Posterior vena cava (tissue), 2 donors: ENCODE measurements at regions not wholly inside any gene's neighbourhood (a gene's known extent, or its start where the extent isn't known, plus 50 kb on each side); places are given as distances from the start of the nearest gene placed in this dataset.
"Not testable (repeated sequence)": the region's sequence is repeated elsewhere in the genome, so short reads cannot be mapped to it uniquely, and the experiment has no call there.

ENCODE experiments used
- DNase-seq: peaks from one replicate; pipeline ENCODE4 v3.0.0-alpha.2; 2020; ENCODE audit warnings: low spot score
- intact Hi-C, 2 donors: fragments of 100-400 bp; cut with DNase I; formaldehyde crosslinking; loops; one replicate each; pipeline versions ENCODE4 v1.14.1 to v1.14.2; 2022 to 2023
- donor health status: DM: yes; HTN: yes; CAD: no.
- donor health status: DM: yes; HTN: yes; CAD: no.

DNA sequence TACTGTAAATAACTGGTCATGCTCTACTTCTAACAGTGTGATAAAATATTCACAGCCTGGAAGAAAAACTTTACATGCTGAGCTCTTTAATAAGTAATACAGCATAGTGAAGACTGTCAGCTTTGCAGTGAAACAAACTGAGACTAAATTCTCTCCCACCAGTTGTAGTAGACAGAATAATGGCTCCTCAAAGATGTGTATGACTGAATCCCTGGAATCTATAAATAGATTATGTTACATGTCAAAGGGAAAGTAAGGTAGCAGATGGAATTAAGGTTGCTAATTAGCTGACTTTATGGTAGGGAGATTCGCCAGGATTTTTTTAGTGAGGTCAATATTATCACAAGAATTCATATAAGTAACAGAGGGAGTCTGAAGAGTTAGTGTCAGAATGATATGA is 609.5 kb upstream of the VRK2 start:
- intact Hi-C loops = no loop called here
- DNase-seq = no peak

DNA sequence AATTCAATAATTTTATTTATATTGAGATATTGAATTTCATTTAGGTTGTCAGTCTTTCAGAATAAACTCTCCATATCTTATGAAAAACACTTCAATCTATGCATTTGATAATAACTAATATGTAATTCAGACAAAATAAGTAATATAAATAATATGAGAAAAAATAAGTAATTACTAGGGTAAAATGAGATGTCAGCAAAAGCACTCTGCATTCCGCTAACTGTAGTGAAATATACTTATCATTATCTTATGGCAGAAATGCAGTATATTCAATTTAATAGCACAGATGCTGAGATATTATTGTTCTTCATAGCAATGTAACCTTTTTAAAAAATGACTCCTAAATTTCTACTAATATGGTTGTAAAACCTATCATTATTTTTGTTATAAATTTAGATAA is 606.2 kb upstream of the VRK2 start:
- intact Hi-C loops = no loop called here
- DNase-seq = no peak

DNA sequence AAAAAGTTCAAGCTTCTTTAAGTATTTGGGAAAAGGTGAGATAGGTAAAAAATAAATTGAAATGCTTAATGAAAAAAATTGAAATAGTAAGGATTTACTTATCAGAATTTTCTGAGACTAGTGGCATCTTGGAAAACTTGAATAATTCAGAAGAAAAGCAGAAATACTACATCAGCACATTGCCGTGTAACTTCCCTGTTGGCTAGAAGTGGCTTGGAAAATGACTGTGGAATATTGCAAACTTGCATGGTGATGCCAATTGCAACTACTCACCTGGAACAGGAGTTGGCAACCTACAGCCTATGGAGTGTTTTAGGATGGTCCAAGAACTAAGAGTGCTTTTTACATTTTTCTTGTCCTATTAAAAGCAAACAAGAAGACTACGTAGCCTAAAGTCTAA is 603.5 kb upstream of the VRK2 start:
- DNase-seq = no peak
- intact Hi-C loops = no loop called here

DNA sequence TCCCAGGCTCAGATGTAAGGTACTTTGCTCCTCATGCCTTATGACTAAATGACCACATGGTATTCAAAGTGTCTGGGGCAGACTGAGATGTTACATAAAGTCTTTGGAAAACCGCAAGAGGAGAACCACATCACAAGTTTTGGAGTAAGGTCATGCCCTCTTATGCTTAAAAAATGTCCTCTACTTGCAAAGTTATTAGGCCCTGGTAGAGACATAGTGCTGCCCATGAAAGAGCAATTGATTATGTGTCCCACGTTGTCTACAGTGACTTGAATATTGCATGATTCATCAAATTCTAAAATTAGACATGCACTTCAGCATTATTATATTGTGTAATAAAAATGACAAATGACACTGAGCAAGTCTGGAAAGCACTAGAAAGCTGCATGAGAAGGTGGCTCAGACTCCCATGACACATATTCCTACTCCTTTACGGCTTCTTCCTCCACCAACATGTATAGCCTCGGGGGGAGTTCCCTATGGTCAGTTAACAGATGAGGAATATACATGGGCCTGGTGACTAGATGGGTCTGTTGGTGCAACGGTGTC is 602.6 kb upstream of the VRK2 start:
- intact Hi-C loops = no loop called here
- DNase-seq = no peak

DNA sequence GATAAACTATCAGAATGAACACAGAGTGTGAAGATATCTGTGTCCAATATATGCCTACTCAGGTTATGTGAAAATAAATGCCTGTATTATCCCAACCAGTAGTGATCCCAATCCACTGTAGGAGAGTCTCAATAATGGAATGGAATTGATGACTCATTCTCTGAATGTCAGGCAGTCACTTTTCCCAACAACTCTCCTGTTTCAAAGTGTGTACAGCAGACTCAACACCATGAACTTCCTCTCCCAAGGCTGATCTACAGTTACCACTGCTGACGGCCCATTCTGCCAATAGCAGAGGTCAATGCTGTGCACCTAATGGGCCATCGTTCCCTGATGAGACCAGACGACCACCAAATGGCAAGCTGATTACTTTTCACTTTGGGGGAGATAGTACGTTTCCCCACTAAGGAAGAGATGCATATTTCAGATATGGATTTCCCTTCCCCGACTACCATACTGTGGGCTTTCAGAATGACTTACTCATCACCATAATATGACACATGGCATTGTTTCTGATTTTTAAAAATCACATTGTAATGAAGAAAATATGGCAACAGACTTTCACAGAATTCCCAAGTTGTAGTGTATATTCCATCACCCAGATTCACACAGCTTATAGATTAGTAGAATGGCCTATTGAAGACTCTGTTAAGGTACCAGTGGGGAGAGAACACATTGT is 601.7 kb upstream of the VRK2 start:
- intact Hi-C loops = no loop called here
- DNase-seq = no peak

DNA sequence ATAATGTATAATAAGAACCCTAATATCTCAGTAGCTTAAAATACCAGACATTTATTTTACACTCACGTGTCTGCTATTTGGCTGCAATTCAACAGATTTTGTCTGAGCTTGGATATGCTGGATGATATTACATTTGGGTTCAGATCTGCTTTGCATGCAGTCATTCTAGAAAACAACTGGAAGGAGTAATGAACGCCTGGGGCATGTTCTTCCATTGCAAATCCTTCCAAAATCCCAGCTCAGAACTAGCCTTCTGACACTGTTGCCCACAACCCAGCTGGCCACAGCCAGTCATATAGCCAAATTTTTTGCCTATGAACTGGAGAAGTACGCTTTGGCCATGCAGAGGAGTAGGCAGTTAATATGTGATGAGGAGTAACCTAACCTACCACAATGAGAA is 597.8 kb upstream of the VRK2 start:
- intact Hi-C loops = no loop called here

DNA sequence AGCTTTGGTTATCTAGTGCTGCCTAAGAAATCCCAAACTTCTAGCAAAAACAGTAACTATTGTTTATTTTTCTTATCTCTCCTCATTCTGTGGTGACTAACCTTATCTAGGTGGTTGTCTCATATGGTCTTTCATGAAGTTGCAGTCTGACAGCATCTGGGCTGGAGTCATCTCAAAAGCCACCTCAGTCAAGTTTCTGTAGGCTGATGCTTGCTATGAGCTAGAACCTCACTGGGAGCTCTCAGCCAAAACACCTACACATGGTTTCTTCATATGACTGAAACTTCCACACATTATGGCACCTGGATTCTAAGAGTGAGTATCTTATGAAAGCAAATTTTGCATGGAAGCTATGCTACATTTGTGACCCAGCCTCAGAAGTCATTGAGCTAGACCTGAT is 596.4 kb upstream of the VRK2 start:
- intact Hi-C loops = no loop called here
- no peak for DNase-seq

More for the DNA sequence above, 597.8 kb upstream of the VRK2 start:
- DNase-seq = no peak

DNA sequence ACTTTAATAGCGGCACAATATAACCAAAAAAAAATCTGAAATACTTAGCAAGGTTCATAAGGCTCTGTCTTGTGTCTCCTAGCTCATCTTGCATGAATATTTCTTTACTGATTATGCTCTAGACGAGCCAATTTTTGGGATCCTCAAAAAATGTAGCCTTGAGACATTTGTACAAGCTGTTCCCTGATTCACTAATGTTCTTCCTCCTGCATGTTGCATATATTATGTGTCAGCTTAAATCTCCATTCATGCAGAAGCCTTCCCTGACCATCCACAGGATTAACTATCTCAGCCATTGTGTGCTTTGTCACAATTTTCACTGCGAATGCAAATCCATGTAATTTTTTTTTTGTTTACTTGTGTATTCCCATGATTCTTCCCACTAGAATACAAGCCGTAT is 594.0 kb upstream of the VRK2 start:
- DNase-seq = no peak
- intact Hi-C loops = no loop called here

DNA sequence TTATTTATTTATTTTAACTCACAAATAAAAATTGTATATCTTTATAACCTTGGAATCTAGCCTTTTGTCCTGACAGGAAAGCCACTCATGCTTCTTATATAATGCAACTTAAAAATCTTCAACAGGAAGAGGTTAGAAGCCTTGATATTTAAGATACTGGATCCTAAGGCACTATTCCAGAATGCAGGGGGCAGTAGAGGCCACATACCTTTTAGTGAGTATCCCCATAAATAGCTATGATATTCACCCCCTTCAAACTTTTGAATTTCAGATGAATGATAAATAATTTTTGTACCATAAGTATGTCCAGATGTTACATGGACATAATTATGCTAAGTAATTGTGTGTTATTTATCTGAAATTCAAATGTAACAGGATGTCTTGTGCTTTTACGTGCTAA is 592.7 kb upstream of the VRK2 start:
- DNase-seq = no peak
- intact Hi-C loops = no loop called here

DNA sequence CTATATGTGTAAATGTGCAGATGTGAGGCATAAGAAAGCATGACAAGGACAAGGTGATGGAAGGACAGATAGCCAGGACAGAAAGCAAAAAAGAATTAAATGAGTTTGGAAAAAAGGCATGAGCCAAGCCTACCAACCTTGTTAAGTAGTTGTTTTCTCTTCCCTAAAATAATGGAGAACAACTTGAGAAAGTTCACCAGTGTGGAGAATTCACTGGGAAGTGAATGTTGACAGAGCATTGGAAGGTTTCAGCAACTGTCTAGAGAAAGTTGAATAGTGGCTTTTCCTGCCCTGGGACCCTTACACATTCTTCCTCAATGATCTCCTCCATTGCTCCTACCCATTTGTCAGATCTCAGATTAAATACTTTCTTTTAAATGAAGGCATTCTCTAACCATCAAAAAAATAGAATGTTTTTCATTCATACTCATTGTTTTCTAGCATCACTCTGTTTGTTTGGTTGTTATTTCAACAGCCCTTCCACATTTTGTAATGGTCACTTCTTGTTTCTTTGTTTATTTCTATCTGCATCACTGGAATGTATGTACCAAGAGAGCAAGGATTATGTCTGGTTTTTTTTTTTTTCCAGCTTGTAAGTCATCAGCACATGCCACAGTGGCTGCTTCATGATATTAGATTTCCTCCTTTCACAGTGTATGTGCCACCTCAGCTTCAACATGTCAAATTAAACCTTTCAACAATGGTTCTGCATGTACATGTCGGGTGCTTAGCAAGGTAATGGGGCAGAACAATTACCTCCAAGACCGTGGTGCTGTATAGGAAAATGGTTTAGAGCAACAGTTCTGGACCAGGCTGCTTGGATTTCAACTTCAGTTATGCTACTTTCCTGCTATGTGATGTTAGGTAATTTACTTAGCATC is 586.0 kb upstream of the VRK2 start:
- intact Hi-C loops = no loop called here
- no peak for DNase-seq

DNA sequence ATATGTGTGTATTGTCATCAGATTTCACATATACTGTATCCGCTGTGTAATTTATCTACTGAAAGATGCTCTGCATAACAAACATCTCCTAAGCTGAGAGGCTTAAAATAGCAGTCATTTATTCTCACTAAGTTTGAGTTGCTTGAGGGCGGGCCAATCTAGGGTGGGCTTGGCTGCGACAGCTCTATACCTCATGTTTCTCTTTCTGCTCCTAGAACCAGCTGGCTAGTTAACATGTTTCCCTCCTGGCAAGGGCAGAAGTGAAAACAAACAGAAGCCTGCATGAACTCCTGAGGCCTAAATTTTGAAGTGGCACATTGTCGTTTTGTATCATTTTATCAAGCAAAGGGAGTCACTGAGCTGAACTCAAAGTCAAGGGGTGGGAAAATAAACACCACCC is 585.0 kb upstream of the VRK2 start:
- no peak for DNase-seq
- intact Hi-C loops = no loop called here

DNA sequence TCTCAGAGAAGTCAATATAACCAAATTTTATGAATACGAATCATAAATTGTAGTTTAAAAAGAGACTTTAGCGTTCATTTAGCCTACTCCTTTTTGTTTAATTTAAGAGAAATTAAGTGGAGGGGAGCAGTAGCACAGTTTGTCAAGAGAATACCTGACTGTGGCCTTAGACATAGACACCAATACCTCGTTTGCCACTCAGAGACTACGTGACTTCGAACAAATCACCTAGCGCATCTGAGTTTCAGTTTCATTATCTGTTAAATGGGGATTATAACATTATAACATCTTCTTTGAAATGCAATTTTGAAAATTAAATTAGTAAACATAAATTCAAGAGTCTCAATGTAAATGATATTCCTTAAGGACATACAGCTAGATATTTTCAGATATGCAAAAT is 581.5 kb upstream of the VRK2 start:
- intact Hi-C loops = no loop called here
- no peak for DNase-seq

DNA sequence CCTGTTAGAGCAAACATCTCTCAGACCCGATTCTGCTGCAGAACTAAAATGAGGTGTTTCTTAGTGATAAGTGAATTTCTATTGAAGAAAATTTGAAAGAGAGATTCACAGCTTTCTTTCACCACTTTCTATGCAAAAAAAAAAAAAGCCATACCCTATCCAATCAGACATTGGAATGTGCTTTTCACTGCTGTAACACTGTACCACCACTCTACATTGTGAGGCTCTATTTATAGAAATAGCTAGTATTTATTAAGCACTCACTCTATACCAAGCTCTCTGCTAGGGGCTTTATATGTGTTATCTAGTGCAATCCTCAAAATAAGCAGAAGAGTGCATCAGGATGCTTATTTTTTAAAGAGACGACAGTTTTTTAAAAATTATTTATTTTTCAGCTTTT is 580.6 kb upstream of the VRK2 start:
- intact Hi-C loops = no loop called here
- no peak for DNase-seq

DNA sequence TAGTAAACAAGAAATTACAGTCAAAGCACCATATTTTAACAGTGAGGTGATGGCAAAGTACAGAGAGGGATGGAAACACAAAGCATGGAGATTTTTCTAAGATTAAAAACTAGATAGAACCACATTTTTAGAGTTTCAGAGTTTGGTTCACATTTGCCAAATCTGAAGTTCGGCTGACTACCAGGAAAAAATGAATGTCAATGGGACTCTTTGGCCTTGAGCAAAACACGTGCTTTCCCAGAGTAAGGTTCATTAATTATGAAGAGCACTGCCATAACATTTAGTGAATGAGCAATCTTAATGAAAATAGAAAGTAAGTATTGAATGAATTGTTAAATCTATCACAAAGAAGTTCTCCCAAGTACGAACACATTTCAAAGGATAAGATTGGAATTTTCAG is 571.2 kb upstream of the VRK2 start:
- intact Hi-C loops = no loop called here
- DNase-seq = no peak

DNA sequence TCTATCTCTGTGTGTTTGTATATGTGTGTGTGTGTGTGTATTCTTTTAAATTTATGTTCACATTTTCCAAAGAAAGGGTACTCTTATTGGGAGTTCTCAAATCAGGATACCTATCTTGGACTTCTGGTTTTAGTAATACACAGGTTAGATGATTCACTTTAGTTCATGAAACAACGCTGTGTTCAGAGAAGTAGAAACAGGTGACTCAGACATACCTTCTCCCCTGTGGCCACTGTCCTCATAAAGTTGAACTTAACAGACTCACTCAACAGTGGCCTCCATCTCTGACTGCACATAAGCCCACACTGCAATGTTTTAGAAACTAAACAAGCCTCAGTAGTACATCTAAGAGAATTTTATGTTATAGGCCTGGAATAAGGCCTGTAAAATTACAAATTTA is 566.6 kb upstream of the VRK2 start:
- intact Hi-C loops = no loop called here
- no peak for DNase-seq

DNA sequence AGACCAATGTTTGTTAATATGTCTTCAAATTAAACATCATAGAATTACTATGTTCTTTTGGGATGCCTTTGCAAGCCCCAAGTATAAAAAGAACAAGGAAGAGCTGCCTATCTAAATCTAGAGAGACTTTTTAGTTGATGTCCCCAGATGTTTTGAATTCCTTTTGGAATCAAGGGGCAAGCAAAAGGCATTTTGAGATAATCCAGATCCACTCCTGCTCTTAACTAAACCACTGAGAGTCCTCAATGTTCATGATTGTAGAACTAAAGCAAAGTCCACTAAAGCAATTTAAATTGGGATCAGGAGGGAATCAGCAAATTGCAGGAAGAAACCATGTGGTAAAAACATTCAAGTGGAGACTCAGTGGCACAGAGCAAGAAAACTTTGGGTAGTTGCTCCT is 558.5 kb upstream of the VRK2 start:
- intact Hi-C loops = no loop called here
- no peak for DNase-seq

DNA sequence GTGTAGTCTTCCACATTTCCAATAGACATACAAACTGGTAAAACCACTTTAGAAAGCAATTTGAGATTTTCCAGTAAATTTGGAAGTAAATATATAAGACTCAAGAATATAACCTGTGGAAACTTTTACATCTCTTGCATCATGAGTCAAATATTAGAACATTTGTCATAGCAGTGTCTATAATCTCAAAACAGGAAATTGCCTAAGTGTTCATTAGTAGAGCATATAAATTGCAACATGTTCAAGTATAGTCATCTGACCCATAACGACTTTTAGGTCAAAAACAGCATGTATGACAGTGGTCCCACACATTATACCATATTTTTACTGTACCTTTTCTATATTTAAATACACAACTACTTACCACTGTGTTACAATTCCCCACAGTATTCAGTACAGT is 555.9 kb upstream of the VRK2 start:
- DNase-seq = no peak
- intact Hi-C loops = no loop called here

DNA sequence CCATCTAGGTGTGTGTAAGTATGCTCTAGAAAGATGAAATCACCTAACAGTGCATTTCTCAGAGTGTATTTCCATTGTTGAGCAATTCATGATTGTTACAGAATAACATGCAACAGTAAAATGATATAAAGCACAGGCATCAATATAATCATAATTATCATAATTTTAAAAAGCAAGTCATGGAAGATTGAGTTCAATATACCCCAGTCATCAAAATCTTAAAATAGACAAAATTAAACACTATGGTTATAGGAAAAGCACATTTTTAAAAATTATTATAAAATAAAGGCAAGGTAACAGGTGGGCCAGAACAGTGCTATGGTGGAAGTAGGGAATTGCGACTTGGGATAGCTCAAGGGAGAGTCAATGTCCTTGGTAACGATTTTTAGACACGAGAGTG is 555.4 kb upstream of the VRK2 start:
- intact Hi-C loops = no loop called here

DNA sequence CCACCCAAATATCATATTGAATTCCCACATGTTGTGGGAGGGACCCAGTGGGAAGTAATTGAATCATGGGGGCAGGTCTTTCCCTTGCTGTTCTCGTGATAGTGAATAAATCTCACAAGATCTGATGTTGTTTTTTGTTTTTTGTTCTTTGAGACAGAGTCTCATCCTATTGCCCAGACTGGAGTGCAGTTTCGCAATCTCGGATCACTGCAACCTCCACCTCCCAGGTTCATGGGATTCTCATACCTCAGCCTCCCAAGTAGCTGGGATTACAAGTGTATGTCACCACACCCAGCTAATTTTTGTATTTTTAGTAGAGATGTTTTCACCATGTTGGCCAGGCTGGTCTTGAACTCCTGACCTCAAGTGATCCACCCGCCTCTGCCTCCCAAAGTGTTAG is 552.6 kb upstream of the VRK2 start:
- intact Hi-C loops, DNase-seq: not testable (repeated sequence)

More for the DNA sequence above, 555.4 kb upstream of the VRK2 start:
- DNase-seq = no peak

DNA sequence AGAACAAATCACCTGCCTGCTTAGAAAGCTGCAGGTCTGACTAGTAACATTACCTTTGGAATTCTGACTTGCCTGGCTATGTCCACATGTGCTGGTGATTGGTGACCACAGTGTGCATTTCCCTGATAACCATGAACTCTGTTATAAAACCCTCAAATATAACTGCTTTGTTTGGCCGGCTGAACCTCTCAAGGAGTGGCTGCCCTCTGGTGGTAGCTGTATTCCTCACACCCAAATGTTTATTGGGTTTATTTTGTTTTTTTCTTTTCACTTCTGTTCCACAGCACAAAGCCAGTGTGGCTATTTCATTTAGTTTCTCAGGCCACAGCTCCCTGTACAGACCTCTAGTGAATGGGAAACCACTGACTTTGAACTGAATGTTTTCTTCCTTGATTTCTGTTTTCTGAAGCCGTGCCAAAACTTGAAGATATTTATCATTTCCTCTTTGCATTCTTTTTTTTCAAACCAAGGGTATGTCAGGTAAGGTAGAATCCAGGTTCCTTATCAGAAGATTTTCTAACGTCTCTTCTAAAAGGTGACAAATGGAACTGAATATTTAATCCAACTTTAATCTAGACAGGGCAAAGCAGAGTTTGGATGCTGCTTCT is 549.0 kb upstream of the VRK2 start:
- no peak for DNase-seq
- intact Hi-C loops = no loop called here
